WERI-Rb-1 (cell line): ENCODE measurements at regions not wholly inside any gene's neighbourhood (a gene's known extent, or its start where the extent isn't known, plus 50 kb on each side); places are given as distances from the start of the nearest gene placed in this dataset.

Source experiments
- DNase-seq: peaks from one replicate; pipeline ENCODE4 v3.0.0-alpha.2; 2020
- H3K27ac ChIP-seq: fragments of 250-450 bp; sonication (Bioruptor Pico); 2 replicates; pipeline ENCODE4 v1.5.1; 2020; ENCODE audit warnings: mild to moderate bottlenecking, moderate library complexity
- H3K27me3 ChIP-seq: fragments of 250-450 bp; sonication (Bioruptor Pico); 2 replicates; pipeline ENCODE4 v1.5.1; 2021; ENCODE audit warnings: mild to moderate bottlenecking, low read depth, moderate library complexity; ENCODE audit not compliant: insufficient read depth, severe bottlenecking
- H3K36me3 ChIP-seq: fragments of 250-450 bp; sonication (Bioruptor Pico); 2 replicates; pipeline ENCODE4 v1.5.1; 2020; ENCODE audit warnings: mild to moderate bottlenecking, moderate library complexity
- H3K4me3 ChIP-seq: 2 replicates; pipeline ENCODE4 v1.5.1; 2011; ENCODE audit warnings: low read depth, mild to moderate bottlenecking, control low read depth, low read length
- H3K9me3 ChIP-seq: fragments of 250-450 bp; sonication (Bioruptor Pico); 2 replicates; pipeline ENCODE4 v1.5.1; 2021; ENCODE audit warnings: mild to moderate bottlenecking, moderate library complexity; ENCODE audit not compliant: severe bottlenecking
- CTCF ChIP-seq: IDR thresholded peaks from 2 replicates; pipeline ENCODE4 v1.5.1; 2011; ENCODE audit warnings: low read depth, mild to moderate bottlenecking, control low read depth, inconsistent platforms, low read length

GRCh38 chr1:42096554-42096953 lies 56.7 kb upstream of the GUCA2B start:
- DNase-seq, result no peak
- no peak for TF ChIP-seq CTCF
- peaks cover 2% of the 10 kb centered on the region for H3K9me3 ChIP-seq
- H3K36me3 ChIP-seq, result no peaks in the 10 kb centered on the region
- H3K27me3 ChIP-seq, result no peaks in the 10 kb centered on the region
- H3K27ac ChIP-seq, result no peak overlapping the region
- no peak overlapping the region for H3K4me3 ChIP-seq

- no peak overlapping the region for H3K27ac ChIP-seq
- no peak for TF ChIP-seq CTCF
- no peaks in the 10 kb centered on the region for H3K36me3 ChIP-seq
- no peak for DNase-seq
- H3K4me3 ChIP-seq, result no peak overlapping the region
- no peaks in the 10 kb centered on the region for H3K27me3 ChIP-seq
- H3K9me3 ChIP-seq, result peaks cover 6% of the 10 kb centered on the region
These were observed 64.0 kb upstream of the GUCA2B start for GRCh38 chr1:42089246-42089645.

GRCh38 chr1:42086146-42086545 lies 67.1 kb upstream of the GUCA2B start:
- Histone ChIP-seq H3K9me3 (peaks cover 6% of the 10 kb centered on the region), H3K27ac (no peak overlapping the region), H3K27me3 (no peaks in the 10 kb centered on the region), H3K4me3 (no peak overlapping the region), H3K36me3 (no peaks in the 10 kb centered on the region)
- no peak for DNase-seq
- TF ChIP-seq CTCF, result no peak

GRCh38 chr1:42085596-42085995 lies 67.6 kb upstream of the GUCA2B start:
- H3K27ac ChIP-seq, result no peak overlapping the region
- H3K36me3 ChIP-seq, result no peaks in the 10 kb centered on the region
- no peak for DNase-seq
- TF ChIP-seq CTCF, result no peak
- peaks cover 6% of the 10 kb centered on the region for H3K9me3 ChIP-seq
- no peaks in the 10 kb centered on the region for H3K27me3 ChIP-seq
- no peak overlapping the region for H3K4me3 ChIP-seq

GRCh38 chr1:42081475-42081874 lies 71.7 kb upstream of the GUCA2B start:
- Histone ChIP-seq H3K27me3 (no peaks in the 10 kb centered on the region), H3K36me3 (no peaks in the 10 kb centered on the region), H3K9me3 (peaks cover 2% of the 10 kb centered on the region), H3K4me3 (no peak overlapping the region), H3K27ac (no peak overlapping the region)
- TF ChIP-seq CTCF, result no peak
- DNase-seq, result no peak

GRCh38 chr1:42075179-42075578 lies 78.0 kb upstream of the GUCA2B start:
- TF ChIP-seq CTCF, result no peak
- no peak for DNase-seq
- H3K4me3 ChIP-seq, result no peak overlapping the region
- H3K36me3 ChIP-seq, result no peaks in the 10 kb centered on the region
- no peaks in the 10 kb centered on the region for H3K27me3 ChIP-seq
- H3K27ac ChIP-seq, result no peak overlapping the region
- peaks cover 2% of the 10 kb centered on the region for H3K9me3 ChIP-seq
